SU-DHL-6 (cell line): ENCODE measurements at regions not wholly inside any gene's neighbourhood (a gene's known extent, or its start where the extent isn't known, plus 50 kb on each side); places are given as distances from the start of the nearest gene placed in this dataset.

ENCODE experiments used
- CTCF ChIP-seq: fragments of 200-600 bp; sonication (generic); IDR thresholded peaks from one replicate; pipeline ENCODE4 v1.5.1; 2017; ENCODE audit warnings: antibody characterized with exemption, mild to moderate bottlenecking, low read length, moderate library complexity; ENCODE audit not compliant: insufficient read depth, poor library complexity, severe bottlenecking
- EZH2phosphoT487 ChIP-seq: fragments of 200-600 bp; sonication (generic), shearing (Covaris generic); conservative IDR thresholded peaks from 2 replicates; pipeline ENCODE4 v1.6.1; 2018; ENCODE audit warnings: mild to moderate bottlenecking, antibody characterized with exemption, low read length, moderate library complexity, mixed read lengths

GRCh38 chr12:19746471-19746870 is 307.2 kb downstream of the AEBP2 start:
- TF ChIP-seq CTCF (no peak), EZH2phosphoT487 (no peak)
